Mesothelial cell of epicardium (in vitro differentiated cells): ENCODE measurements at regions not wholly inside any gene's neighbourhood (a gene's known extent, or its start where the extent isn't known, plus 50 kb on each side); places are given as distances from the start of the nearest gene placed in this dataset.

Experiments used
- DNase-seq, 2 experiments: peaks; one replicate each; pipeline ENCODE4 v3.0.0; 2021; ENCODE audit warnings: low spot score in 2 of 2; ENCODE audit not compliant: unreplicated experiment in 2 of 2
- H3K27ac Mint-ChIP-seq: 2 replicates; pipeline ENCODE4 v1.8.0; 2021; ENCODE audit warnings: mixed read lengths
- H3K27me3 Mint-ChIP-seq: 2 replicates; pipeline ENCODE4 v1.8.0; 2021; ENCODE audit warnings: low read depth, mixed read lengths
- H3K36me3 Mint-ChIP-seq: 2 replicates; pipeline ENCODE4 v1.8.0; 2021; ENCODE audit warnings: mixed read lengths
- H3K4me1 Mint-ChIP-seq: 2 replicates; pipeline ENCODE4 v1.8.0; 2021; ENCODE audit warnings: mixed read lengths
- H3K4me3 Mint-ChIP-seq: 2 replicates; pipeline ENCODE4 v1.8.0; 2021; ENCODE audit warnings: mild to moderate bottlenecking, moderate library complexity, mixed read lengths
- H3K9me3 Mint-ChIP-seq: 2 replicates; pipeline ENCODE4 v1.8.0; 2021; ENCODE audit warnings: mixed read lengths
- CTCF ChIP-seq: fragments of 200-600 bp; sonication (generic); IDR thresholded peaks from one replicate; pipeline ENCODE4 v1.5.0; 2021; ENCODE audit warnings: antibody characterized with exemption; ENCODE audit not compliant: unreplicated experiment

- Mint-ChIP-seq H3K36me3 (no peaks in the 10 kb centered on the region), H3K27ac (no peak overlapping the region), H3K9me3 (peaks cover 8% of the 10 kb centered on the region), H3K4me3 (no peak overlapping the region), H3K27me3 (peaks cover 2% of the 10 kb centered on the region), H3K4me1 (no peaks in the 10 kb centered on the region)
- no peak for DNase-seq
- TF ChIP-seq CTCF: no peak
Measured at GRCh38 chr2:235416858-235417499, 76.9 kb upstream of the AGAP1 start.

GRCh38 chr2:235418918-235419317, 74.9 kb upstream of the AGAP1 start:
- H3K27me3 Mint-ChIP-seq: peaks cover 2% of the 10 kb centered on the region
- no peaks in the 10 kb centered on the region for H3K4me1 Mint-ChIP-seq
- H3K9me3 Mint-ChIP-seq: peaks cover 6% of the 10 kb centered on the region

GRCh38 chr2:235419996-235420395, 73.8 kb upstream of the AGAP1 start:
- Mint-ChIP-seq H3K36me3 (peaks cover 2% of the 10 kb centered on the region), H3K27ac (no peak overlapping the region), H3K4me3 (no peak overlapping the region), H3K9me3 (peaks cover 12% of the 10 kb centered on the region), H3K27me3 (no peaks in the 10 kb centered on the region), H3K4me1 (no peaks in the 10 kb centered on the region)
- no peak for DNase-seq
- TF ChIP-seq CTCF: no peak

More at GRCh38 chr2:235418918-235419317, 74.9 kb upstream of the AGAP1 start:
- DNase-seq: no peak
- TF ChIP-seq CTCF: no peak
- Mint-ChIP-seq H3K27ac (no peak overlapping the region), H3K4me3 (no peak overlapping the region), H3K36me3 (peaks cover 2% of the 10 kb centered on the region)

GRCh38 chr2:235421618-235422017, 72.2 kb upstream of the AGAP1 start:
- H3K36me3 Mint-ChIP-seq: peaks cover 2% of the 10 kb centered on the region
- DNase-seq: no peak
- H3K27me3 Mint-ChIP-seq: no peaks in the 10 kb centered on the region

GRCh38 chr2:235430366-235431083, 63.3 kb upstream of the AGAP1 start:
- H3K27me3 Mint-ChIP-seq: peaks cover 34% of the 10 kb centered on the region
- no peaks in the 10 kb centered on the region for H3K4me1 Mint-ChIP-seq
- peaks cover 13% of the 10 kb centered on the region for H3K9me3 Mint-ChIP-seq
- DNase-seq: no peak
- no peak overlapping the region for H3K4me3 Mint-ChIP-seq
- no peak for TF ChIP-seq CTCF
- H3K27ac Mint-ChIP-seq: no peak overlapping the region
- no peaks in the 10 kb centered on the region for H3K36me3 Mint-ChIP-seq

More at GRCh38 chr2:235421618-235422017, 72.2 kb upstream of the AGAP1 start:
- no peak for TF ChIP-seq CTCF
- Mint-ChIP-seq H3K4me3 (no peak overlapping the region), H3K9me3 (peaks cover 19% of the 10 kb centered on the region), H3K27ac (no peak overlapping the region), H3K4me1 (no peaks in the 10 kb centered on the region)
